EH (cell line): ENCODE measurements at regions not wholly inside any gene's neighbourhood (a gene's known extent, or its start where the extent isn't known, plus 50 kb on each side); places are given as distances from the start of the nearest gene placed in this dataset.
A peak's percentile ranks its signal among the peaks of the same experiment; 100 is the strongest.

ENCODE experiments used
- DNase-seq: peaks from one replicate; pipeline ENCODE4 v3.0.0-alpha.2; 2015; ENCODE audit warnings: low read depth

DNA sequence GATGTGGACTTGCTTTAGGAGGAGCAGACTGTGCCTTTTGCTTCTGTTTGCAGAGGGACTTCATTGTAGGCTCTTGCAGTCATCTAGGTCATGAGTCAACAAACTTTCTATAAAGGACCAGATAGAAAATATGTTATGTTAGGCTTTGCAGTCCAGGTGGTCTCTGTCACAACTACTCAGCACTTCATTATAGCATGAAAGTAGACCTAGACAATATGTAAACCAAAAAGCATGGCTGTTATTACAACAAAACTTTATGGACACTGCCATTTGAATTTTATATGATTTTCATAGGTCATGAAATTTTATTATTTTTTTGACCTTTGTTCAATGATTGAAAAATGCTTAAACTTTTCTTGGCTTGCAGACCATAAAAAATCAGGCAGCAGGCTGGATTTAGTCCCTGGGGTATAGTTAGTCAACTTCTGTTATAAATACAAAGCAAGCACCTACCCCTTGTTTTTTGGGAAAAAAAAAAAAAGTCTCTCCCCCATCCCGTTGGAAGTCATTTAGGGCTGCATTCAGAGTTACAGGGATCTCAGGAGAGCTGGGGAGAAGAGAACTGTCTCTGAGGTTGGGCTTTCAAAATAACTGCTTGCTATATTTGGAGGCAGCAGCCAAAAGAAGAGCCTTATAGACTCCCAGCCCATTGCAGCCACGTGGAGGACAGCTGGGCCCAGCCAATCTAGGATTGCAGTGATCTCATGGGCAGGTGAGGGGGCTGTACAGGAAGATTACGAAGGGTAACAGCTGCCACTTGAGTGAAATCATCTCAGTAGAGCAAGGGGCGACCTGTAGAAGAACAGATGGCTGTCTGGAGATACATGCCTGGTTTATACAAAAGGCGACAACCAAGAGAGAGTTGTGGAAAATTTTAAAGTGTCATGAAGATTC, 136.6 kb upstream of the TNC start:
- DNase-seq, result no peak

DNA sequence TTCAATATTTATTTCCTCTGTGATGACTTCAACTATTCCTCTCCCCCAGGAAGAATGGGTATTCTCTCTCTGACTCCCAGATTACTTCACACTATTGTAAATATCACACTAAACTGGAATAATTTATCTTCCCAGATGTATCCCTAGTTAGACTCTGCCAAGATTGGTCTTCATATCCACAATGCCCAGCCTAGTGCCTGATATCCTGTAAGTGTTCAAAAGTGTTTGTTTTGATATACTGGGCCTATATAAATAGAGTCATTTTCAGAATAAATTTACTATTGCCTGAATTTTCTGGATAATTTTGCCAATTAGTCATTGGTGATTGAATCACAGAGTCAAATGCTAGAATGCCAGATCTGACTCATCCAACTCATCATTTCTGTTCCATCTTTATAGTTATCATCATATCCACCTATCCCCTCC, 143.7 kb upstream of the TNC start:
- peak; percentile 68 for DNase-seq

DNA sequence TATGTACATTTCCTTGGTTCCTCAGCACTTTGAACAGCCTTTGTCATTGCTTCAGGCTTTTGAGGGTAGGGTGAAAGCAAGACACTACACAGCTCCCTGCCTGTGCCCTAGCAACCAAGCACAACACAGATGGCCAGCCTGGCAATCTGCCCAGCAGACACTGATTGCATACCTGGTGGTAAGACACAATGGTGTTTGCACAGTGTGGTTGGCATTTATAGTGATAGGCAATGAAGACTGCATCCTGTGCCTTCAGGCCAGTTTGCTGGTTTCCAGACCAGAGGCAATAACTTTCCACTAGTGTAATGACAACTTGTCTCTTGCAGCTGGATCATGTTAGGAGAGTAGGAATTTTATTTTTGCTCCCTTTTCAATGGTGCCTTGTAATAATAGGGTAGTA, 144.5 kb upstream of the TNC start:
- peak; percentile 93 for DNase-seq

DNA sequence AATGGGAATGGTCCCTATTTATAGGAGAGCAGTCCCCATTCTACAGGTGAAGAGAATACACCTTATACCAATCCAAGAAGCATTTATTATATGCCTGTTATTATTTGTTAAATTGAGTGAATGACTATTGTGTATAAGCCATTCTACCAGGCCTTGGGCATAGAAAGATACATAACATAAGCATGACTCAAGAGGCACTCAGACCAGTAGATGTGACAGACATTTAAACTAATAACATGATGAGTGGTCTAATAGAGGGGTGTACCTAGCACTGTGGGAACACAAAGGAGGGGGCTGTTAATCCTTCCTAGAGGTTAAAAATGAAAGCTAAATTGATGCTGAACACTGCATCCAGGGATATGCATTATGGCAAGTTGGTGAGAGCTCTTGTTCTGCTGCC, 145.0 kb upstream of the TNC start:
- peak; percentile 57 for DNase-seq

DNA sequence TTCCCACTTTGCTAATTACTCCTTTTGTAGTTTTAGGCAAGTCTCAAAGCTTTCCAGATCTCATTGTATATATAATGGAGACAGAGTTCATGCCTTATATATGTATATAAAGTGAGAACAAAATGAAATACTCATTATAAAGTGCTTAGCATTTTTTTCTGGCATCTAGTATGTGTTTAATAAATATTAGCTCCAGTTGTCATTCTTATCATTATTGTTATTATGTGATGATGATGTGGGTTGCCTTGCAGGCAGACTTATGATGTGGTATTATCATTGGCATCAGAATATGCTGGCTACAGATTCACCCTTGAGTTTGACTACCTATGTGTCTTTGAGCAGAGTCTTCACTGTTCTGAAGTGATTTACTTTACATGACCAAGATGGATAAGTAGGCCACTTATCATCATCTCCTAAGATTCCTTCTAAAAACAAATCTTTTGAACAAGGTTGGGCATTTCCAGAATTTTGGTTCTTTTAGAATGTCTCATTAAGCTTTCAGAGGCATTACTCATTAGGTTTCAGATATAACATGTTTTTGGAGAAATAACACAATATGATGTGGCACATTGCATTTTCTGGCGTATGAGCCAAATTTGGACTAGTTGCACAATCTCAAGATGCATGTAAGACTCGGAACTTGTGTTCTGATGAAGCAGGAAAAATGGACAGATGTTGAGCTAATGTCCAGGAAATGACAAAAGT, 145.6 kb upstream of the TNC start:
- DNase-seq, result peak; percentile 88

DNA sequence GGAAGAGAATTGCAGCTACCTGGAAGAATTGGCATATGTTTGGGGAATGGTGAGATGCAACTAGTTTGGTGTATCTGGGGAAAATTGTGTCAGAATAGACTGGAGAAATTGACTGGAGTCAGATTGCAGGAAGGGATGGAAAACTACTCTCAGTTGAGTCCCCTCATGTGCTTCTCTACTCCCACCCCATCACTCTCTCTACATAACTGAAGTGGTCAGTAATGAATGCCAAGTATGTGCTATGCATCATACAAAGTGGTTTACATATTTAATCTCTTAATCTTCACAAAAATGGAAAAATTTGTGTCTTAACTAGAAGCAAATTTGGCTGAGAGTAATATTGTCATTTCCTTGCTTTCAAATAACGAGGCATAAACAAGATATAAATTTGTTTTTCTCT, 146.4 kb upstream of the TNC start:
- peak; percentile 74 for DNase-seq

DNA sequence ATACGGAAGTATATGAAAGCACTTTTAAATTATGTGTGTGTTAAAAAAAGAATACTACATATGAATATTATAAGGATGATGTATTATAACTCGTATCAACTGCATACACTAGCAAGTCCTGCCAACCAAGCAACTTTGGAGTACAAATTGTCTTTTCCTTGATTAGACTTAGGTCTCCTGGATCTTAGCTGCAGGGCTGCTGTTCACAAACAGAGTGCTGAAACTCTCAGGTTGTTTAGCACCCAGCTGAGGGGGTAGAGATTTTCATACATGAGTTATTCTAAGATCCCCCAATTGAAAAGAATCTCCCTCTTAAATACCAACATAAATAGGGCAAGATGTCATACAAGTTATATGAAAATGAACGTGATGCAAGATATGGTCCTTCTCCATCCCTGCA, 149.8 kb upstream of the TNC start:
- peak; percentile 51 for DNase-seq

DNA sequence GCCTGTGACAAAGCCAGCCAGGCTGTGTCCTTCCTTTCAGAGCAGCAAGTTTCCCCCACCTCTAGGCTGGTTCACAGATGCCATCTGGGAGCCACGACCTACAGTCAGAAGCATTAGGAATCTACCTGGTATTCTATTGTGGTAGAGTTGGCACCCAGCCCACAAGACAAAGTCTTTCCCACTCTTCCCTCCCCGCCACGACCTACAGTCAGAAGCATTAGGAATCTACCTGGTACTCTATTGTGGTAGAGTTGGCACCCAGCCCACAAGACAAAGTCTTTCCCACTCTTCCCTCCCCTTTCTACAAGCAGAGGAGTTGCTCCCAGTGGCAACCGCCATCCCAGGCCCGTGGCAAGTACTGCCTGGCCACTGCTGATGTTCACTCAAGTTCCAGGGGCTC, 157.8 kb upstream of the TNC start:
- no peak for DNase-seq

DNA sequence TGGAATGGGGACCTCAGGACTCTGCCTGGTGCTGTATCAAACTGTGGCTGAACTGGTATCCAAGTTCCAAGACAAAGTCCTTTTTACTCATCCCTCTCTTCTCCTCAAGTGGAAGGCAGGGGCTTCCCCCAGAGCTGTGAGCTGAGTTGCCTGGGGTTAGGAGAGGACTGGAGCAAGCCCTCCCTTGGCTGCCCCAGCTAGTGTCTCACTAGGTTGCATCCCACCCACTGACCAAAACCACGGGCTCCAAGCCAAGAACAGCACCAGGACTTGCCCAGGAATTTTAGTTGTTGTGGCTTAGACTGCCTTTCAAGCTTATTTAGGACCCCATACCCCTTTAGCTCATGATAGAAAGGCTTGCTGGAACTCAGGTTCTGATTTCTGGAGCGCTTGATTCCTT, 158.7 kb upstream of the TNC start:
- DNase-seq, result peak; percentile 67

DNA sequence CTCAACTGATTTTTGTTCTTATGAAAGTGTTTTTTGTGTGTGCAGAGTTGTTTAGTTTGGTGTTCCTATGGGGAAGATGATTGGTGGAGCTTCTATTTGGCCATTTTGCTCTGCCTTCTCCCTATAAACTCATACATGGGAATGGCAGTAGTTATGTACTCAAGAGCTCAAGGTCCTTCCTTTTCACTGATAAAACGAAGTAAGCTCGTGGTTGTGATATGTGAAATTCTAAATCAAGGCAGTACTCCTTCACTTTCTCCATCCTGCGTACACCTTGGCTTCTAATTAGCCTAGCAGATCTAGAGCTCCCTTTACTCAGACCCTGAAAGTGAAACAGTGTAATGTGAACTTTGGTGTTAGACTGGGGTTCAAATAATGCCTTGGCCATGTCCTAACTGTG, 159.3 kb upstream of the TNC start:
- no peak for DNase-seq

DNA sequence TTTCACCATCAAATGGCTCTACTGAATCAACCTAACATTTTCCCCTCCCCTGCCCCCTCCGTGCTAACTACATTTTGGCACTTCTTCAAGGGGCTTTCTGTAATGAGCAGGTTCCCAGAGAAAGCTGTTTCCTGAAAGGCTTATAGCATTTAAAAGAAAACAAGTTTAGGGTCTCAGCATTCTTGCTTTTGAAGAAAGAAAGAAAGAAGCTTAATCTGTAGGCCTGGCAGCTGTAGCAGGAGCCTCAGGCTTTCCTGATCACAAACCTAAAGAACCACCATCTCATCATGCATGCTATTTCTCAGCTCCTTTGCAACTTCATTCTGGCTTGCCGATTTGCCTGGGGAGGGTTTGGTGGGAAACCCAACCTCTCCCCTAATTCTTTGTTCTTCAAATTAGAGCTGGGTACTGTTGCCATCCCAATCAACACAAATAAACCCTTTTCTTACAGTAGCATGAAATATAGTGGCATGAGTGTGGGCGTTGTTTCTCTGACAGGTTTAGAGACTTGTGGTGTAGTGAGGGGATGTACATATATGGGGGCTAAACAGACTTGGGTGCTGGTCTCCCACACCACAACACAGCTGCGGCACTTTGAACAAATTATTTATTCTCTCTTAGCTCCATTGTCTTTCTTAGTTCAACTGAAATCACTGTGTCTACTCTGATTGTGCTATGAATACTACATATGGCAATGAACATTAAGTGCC, 160.5 kb upstream of the TNC start:
- no peak for DNase-seq

DNA sequence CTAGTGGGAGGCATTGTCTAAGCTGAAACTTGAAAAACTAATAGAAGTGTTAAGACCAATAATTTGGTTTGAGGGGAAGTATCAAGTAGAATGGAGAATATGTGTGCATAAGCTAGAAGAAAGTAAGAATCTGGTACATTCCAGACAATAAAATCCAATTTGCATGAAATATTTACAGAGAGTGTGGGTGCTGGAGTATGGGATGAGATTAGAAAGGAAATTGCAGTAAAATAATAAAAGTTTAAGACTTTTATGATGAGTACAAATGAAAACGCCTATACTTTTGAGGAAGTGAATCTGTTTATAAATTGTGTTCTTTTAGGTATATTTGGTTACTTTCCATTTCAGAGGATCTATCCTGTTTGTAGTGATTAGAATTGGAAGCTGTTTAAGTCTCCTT, 165.4 kb upstream of the TNC start:
- no peak for DNase-seq

DNA sequence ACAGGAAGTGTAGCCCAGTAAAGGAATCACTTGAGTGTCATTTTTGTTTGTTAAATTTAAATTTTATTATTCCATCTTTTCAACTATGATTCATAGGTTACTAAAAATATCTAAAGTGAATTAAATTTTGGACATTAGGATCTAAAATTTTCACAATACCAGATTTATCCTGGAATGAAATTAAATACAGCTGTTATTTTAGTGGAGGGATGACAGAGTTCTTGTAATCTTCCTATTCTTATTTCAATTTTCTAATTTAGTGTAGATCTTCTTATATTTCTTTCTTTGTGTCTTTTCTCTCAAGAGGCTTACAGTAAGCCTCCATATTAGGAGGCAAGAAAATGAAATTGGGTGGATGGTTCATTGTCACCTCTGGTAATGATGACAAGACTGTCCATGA, 167.9 kb upstream of the TNC start:
- no peak for DNase-seq

DNA sequence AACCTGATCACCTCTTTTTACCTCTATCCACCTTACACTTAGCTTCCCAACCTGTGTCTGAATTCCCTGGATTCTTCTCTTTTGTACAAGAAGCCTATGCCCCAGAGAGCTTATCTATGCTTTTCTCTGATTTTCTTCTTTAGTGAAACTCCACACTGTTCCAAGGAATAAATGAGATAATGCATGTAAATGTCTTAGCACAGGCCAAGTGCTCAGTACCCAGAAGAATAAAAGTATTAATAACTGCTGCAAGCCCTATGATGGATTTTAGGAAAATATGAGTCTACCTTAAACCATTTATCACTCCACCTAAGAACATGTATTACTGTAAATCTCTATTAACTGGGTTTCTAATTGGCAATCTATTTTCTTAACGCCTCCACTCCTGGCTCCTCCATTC, 168.5 kb upstream of the TNC start:
- no peak for DNase-seq

DNA sequence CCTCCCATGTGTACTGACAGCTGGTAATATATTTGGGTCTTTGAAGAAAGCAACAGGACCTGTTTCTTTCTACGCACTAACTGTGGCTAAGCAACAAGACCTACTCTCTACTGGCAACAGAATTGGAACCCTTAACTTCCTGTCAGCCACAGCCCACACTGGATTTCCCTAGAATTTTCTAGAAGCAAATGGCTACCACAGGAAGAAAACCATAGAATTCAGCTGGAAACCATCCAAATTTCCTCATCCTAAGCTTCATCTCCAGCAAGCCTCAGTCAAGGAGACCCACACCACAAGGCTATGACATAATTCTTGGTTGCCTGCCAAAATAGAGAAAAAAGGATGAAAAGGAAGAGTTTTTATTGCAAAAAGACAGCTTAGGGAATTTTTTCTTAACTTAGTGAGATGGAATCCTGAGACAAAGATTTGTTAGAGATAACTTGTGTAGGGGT, 171.8 kb upstream of the TNC start:
- DNase-seq, result peak; percentile 92

DNA sequence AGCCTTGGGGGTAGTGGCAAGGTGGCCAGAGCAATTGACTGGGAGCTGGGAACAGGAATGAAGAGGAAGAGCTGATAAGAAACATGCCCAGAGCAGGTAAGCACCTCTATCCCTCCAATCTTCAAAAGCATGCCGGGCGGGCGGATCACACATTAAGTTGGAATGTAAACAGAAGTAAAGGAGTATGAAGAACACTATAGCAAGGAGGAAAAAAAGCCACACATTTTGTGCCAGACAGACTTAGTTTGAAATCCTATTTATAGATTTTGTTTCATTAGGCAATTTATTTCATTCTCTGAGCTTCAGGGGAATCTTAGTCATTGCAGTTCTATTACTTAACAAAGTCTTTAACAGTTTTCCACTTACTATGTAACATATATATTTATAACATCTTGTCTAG, 173.9 kb upstream of the TNC start:
- peak; percentile 63 for DNase-seq

DNA sequence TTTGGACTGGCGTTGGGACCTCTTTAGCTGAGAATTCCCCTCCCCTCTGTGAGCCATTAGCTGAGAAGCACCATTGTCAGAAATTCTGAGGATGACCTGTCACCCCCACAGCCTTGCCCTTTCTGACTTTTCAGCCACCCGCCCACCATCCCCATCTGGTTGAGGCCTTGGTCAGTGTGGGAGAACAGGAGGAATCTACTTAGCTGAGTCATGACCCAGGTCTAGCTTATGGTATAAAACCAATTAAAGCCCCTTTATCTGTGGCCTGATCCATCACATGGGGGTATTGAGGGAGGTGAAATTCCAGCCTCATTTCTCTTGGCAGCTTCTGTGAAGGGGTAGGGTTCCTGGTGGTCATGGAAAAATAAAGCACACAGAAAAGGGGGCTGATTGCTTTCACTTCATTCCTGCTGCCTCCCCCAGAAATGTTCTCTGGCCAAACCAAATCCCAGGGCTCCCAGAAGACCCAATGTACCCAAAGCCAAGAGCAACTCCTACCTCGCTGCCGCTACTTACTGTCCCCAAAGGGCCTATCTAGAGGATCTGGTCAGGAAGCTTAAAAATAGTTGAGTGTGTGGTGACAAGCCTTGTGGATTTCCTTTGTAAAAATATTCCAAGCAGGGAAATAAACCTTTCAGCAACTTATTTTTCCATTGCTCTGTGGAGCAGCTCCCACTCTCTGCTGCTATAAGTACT, 174.8 kb upstream of the TNC start:
- peak; percentile 36 for DNase-seq

DNA sequence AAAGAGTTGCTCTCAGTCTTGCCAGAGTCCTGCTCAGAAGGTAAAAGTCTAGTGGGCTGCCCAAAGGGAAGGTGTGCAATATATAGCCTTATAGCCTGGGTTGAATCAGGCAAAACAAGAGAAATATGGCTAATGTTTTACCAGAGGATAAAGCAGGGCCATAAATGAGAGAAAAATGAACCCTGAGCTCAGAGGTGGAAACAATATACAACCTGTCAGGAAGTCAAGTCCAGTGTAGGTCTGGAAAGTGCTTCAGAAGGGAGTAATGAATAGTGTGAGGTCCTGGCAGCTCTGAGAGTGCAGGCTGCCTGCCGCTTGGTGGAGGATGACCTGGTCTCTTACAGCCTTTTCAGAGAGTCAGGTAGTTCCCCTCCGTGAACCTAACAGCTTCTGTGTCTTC, 177.8 kb upstream of the TNC start:
- DNase-seq, result no peak

DNA sequence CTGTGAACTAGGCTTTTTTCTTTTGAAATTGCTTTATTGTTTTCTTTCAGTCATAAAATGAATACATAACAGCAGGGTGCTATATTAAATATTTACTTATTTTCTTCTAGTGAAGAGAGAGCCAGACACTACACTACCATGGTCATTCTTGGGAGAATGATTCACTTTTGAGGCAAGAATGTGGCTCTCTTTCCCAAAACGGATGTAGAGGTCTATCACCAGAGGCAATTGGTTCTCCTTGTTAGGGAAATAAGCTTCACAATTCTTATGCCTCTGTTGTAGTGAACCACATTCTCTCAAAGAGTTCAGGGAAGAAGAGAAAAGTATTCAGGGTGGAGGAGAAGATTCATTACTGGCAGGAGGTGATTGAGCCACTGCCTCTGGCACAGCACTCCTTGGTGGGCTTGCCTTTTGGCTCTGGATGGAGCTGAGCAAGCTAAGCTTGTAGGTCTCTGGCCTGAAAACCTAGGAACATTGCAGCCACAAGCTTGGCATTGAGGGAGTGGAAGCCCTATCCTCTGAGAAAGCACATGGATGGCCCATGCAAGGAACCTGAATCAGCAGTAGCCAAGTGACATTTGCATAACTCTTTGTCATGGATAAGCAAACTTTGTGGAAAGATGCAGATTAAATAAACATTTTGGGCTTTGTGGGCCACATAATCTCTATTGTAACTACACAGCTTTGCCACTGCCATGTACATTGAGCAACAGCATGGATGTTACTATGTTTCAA, 179.0 kb upstream of the TNC start:
- DNase-seq, result peak; percentile 74

DNA sequence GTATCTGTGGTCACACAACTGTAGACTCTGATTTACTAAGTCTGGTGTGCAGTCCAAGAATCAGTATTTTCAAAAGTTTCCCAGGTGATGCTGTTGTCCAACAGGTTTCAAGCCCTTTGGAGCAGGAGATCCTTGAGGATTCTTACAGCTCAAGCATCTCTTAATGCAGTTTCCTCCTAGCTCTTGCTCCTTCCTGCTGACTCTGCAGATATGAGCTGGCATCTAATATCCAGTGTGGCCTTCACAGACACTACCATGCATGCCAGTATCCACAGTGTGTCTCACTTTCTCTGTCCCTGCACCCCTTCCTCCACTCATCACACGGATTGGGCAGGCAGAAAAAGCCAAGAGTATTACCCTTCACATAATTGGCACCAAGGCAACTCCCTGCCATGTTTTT, 182.2 kb upstream of the TNC start:
- no peak for DNase-seq

DNA sequence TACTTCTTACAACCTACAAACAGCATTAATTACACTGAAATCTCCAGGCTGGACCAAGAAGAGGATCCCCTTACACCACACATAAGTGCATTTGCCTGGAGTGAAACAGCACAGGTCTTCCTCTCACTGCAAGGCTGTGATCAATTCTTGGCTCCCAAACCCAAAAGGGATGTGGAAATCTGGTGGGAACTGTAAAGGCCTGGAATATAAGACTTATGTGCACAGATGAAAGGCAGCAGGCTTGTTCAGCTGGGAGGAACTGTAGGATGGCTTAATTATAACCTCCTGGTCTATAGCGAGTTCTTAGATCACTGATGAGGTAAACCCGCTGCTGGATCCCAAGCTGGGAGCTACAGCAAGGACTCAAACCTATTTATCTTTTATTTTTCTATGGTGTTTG, 182.9 kb upstream of the TNC start:
- no peak for DNase-seq

DNA sequence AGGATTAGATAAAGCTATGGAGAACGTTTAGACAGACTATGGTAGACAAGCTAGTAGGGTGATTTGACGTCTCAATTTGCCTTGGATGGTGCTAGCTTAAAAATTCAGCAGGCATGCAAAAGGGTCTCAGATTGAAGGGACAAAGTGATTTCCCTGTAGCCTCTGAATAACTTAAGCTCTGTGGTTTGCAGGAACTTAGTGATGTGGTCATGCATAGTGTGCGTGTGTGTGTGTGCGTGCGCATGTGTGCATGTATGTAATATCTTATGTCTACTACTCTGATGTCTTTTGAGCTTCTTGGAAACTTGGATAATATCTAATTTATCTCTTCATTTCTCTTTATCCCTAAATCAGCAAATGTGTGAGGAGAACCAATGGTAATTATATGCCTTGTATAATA, 183.6 kb upstream of the TNC start:
- no peak for DNase-seq
